Esophagus squamous epithelium (tissue), 5 donors: ENCODE measurements at regions not wholly inside any gene's neighbourhood (a gene's known extent, or its start where the extent isn't known, plus 50 kb on each side); places are given as distances from the start of the nearest gene placed in this dataset.

Experiments used
- DNase-seq: peaks from one replicate; lab custom pipeline; 2025; lab: John Stamatoyannopoulos, UW
- H3K27ac ChIP-seq, 4 donors: fragments of 200-600 bp; sonication (generic); one replicate each; pipeline ENCODE4 v1.5.1; 2016 to 2019; ENCODE audit warnings: mild to moderate bottlenecking in 1 of 4
- H3K27me3 ChIP-seq, 4 donors: fragments of 200-600 bp; sonication (generic); 1 replicate in 3 of 4; 2 replicates in 1 of 4; pipeline versions ENCODE4 v1.5.1 to v1.6.0; 2017 to 2021; ENCODE audit warnings: antibody characterized with exemption in 1 of 4
- H3K36me3 ChIP-seq, 3 donors: fragments of 200-600 bp; sonication (generic); one replicate each; pipeline ENCODE4 v1.5.1; 2016 to 2019
- H3K4me1 ChIP-seq, 3 donors: fragments of 200-600 bp; sonication (generic); one replicate each; pipeline ENCODE4 v1.5.1; 2017 to 2019
- H3K4me3 ChIP-seq, 4 donors: fragments of 200-600 bp; sonication (generic); 1 replicate in 3 of 4; 2 replicates in 1 of 4; pipeline ENCODE4 v1.5.1; 2016 to 2019; ENCODE audit warnings: mild to moderate bottlenecking in 2 of 4, moderate library complexity in 1 of 4
- H3K9me3 ChIP-seq, 3 donors: fragments of 200-600 bp; sonication (generic); one replicate each; pipeline ENCODE4 v1.5.1; 2016 to 2019
- POLR2A ChIP-seq, 4 donors: fragments of 450-650 bp; IDR thresholded peaks; one replicate each; pipeline ENCODE4 v1.6.1; 2017; ENCODE audit warnings: antibody characterized with exemption in 4 of 4, mild to moderate bottlenecking in 4 of 4, moderate library complexity in 3 of 4
- WGBS, 2 donors: methylation state at CpG; one replicate each; pipeline ENCODE4 v1.1.5; 2018; 5-methylcytosine and 5-hydroxymethylcytosine counted together
- intact Hi-C: fragments of 100-400 bp; cut with DNase I; formaldehyde crosslinking; loops from one replicate; pipeline ENCODE4 v1.15.0; 2022
- TF ChIP-seq, protein P1 (sequence below), 6 experiments: fragments of 450-650 bp in 4 of 6; fragments of 200-600 bp in 2 of 6; sonication (generic) in 2 of 6; IDR thresholded peaks; one replicate each; pipeline ENCODE4 v1.5.1; 2016 to 2019; ENCODE audit warnings: antibody characterized with exemption in 6 of 6, mild to moderate bottlenecking in 4 of 6, moderate library complexity in 4 of 6
- donor health status: DM: yes; HTN: yes; CAD: no.

DNA sequence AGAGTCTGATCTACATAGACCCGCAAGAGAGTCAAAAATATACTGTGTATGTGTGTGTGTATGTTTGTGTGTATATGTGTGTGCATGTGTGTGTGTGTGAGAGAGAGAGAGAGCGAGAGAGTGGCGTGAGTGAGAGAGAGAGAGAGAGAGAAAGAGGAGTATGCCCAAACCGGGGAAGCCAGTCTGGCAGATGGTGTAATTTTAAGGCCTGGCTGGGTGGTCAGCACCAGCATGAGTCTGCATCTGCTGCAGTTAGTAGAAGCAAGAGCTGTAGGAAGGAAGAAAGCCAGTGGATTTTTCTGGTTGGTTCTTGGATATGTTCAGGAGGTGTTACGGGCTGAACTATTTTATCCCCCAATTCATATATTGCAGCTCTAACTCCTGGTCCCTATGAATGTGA lies 75.2 kb downstream of the ACTBL2 start:
- WGBS, 2 donors = 71 to 76% methylated on average over 5 of the region's 5 CpGs
- H3K4me3 ChIP-seq = no peak overlapping the region
- intact Hi-C loops = no loop called here
- peaks cover 0 to 12% (median 5%) of the 10 kb centered on the region in 3 donors for H3K4me1 ChIP-seq
- no peaks in the 10 kb centered on the region for H3K36me3 ChIP-seq
- H3K27me3 ChIP-seq = no peaks in the 10 kb centered on the region
- no peak overlapping the region for H3K27ac ChIP-seq
- TF ChIP-seq, protein P1, sequence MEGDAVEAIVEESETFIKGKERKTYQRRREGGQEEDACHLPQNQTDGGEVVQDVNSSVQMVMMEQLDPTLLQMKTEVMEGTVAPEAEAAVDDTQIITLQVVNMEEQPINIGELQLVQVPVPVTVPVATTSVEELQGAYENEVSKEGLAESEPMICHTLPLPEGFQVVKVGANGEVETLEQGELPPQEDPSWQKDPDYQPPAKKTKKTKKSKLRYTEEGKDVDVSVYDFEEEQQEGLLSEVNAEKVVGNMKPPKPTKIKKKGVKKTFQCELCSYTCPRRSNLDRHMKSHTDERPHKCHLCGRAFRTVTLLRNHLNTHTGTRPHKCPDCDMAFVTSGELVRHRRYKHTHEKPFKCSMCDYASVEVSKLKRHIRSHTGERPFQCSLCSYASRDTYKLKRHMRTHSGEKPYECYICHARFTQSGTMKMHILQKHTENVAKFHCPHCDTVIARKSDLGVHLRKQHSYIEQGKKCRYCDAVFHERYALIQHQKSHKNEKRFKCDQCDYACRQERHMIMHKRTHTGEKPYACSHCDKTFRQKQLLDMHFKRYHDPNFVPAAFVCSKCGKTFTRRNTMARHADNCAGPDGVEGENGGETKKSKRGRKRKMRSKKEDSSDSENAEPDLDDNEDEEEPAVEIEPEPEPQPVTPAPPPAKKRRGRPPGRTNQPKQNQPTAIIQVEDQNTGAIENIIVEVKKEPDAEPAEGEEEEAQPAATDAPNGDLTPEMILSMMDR (IDR thresholded peaks at IDR 0.05) = no peak
- TF ChIP-seq POLR2A (IDR thresholded peaks at IDR 0.05) = no peak
- DNase-seq = no peak
- no peaks in the 10 kb centered on the region for H3K9me3 ChIP-seq

DNA sequence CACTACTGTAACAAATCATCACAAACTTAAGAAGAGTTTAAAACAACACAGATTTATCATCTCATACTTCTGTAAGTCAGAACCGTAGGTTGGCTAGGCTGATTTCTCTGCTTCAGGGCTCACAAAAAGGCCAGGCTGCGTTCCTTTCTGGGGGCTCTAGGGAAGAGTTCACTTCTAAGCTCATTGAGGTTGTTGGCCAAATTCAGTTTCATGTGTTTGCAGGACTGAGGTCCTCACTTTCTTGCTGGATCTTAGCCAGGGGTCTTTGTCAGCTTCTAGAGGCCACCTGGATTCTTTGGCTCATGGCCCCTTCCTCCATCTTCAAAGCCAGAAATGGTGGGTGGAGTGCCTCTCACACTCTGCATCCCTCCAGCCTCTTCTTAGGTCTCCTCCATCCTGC lies 76.0 kb downstream of the ACTBL2 start:
- DNase-seq = no peak
- no peaks in the 10 kb centered on the region for H3K36me3 ChIP-seq
- peaks cover 0 to 12% (median 5%) of the 10 kb centered on the region in 3 donors for H3K4me1 ChIP-seq
- H3K27ac ChIP-seq = no peak overlapping the region
- H3K27me3 ChIP-seq = no peaks in the 10 kb centered on the region
- 53 to 61% methylated on average over 2 of the region's 2 CpGs for WGBS, 2 donors
- intact Hi-C loops = no loop called here
- TF ChIP-seq POLR2A (IDR thresholded peaks at IDR 0.05) = no peak
- TF ChIP-seq, protein P1 (IDR thresholded peaks at IDR 0.05) = no peak
- H3K9me3 ChIP-seq = no peaks in the 10 kb centered on the region
- H3K4me3 ChIP-seq = no peak overlapping the region

DNA sequence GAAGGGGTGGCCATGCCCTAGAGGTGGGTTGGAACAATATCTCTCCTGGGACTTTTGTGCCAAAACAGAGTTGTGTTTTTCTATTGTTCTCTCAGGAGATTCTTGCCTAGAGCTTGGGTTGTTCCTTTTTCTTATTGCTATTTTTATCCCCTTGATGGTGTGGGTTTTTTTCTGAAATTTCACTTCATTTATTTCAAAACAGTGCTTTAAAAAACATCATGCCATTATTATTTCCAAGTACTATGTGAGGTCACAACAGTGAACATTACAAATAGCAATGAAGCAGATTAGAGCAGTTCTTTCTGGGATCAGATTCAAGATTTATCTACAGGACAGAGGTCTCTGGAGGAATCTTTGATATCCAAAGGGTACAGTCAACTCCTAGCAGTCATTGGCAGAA lies 76.6 kb downstream of the ACTBL2 start:
- H3K4me1 ChIP-seq = peaks cover 0 to 12% (median 5%) of the 10 kb centered on the region in 3 donors
- H3K27me3 ChIP-seq = no peaks in the 10 kb centered on the region
- TF ChIP-seq, protein P1 (IDR thresholded peaks at IDR 0.05) = no peak
- no peak for TF ChIP-seq POLR2A (IDR thresholded peaks at IDR 0.05)
- intact Hi-C loops = no loop called here
- no peak overlapping the region for H3K4me3 ChIP-seq
- H3K9me3 ChIP-seq = no peaks in the 10 kb centered on the region
- no peak overlapping the region for H3K27ac ChIP-seq
- DNase-seq = no peak
- no peaks in the 10 kb centered on the region for H3K36me3 ChIP-seq

DNA sequence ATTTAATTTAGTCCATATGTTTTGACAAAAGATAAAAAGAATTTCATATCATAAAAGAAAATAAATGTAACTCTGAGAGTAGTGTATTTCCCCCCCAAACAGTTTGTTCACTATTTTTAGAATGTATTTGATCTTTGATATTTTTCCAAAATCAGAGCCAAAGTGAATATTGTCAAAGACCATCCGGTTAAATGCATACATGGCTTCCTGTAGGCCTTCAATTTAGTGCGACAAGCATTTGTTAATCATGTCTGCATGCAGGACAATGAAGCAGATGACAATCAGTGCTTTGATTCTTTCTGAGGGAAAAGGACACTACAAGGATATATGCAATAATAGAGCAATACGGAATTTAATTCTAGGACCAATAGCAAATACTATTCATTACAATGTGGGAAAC lies 79.8 kb downstream of the ACTBL2 start:
- Histone ChIP-seq H3K9me3 (no peaks in the 10 kb centered on the region), H3K27ac (no peak overlapping the region), H3K36me3 (no peaks in the 10 kb centered on the region), H3K27me3 (no peaks in the 10 kb centered on the region), H3K4me3 (no peak overlapping the region), H3K4me1 (peaks cover 0 to 5% (median 0%) of the 10 kb centered on the region in 3 donors)
- DNase-seq = no peak
- intact Hi-C loops = no loop called here
- TF ChIP-seq, protein P1 (IDR thresholded peaks at IDR 0.05) = no peak
- no peak for TF ChIP-seq POLR2A (IDR thresholded peaks at IDR 0.05)
- 54 to 67% methylated on average over 3 of the region's 3 CpGs for WGBS, 2 donors

DNA sequence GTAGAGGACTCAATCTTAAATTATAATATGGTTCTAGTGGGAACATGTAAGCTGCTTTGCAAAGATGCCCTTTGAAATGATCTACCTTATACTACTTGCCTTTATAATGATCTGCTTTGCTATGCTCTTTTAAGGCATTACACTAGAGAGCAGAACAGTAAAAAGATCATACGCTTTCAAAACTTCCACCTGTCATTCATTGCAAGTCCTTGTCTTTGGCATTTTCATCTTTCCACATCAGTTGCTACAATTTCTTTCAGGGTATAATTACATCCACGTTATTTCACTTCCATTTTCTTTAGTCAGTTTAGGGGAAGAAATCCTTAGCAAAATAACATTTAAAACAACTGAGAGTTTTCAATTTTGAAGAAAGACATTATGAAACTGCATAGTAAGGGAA lies 80.3 kb downstream of the ACTBL2 start:
- no peak for TF ChIP-seq POLR2A (IDR thresholded peaks at IDR 0.05)
- TF ChIP-seq, protein P1 (IDR thresholded peaks at IDR 0.05) = no peak
- H3K27ac ChIP-seq = no peak overlapping the region
- H3K27me3 ChIP-seq = no peaks in the 10 kb centered on the region
- H3K36me3 ChIP-seq = no peaks in the 10 kb centered on the region
- 68 to 74% methylated on average over 2 of the region's 2 CpGs for WGBS, 2 donors
- intact Hi-C loops = no loop called here
- no peaks in the 10 kb centered on the region for H3K9me3 ChIP-seq
- no peak overlapping the region for H3K4me3 ChIP-seq
- peaks cover 0 to 5% (median 0%) of the 10 kb centered on the region in 3 donors for H3K4me1 ChIP-seq
- no peak for DNase-seq
